Ecto neural progenitor cell (in vitro differentiated cells): ENCODE measurements at regions not wholly inside any gene's neighbourhood (a gene's known extent, or its start where the extent isn't known, plus 50 kb on each side); places are given as distances from the start of the nearest gene placed in this dataset.

Experiments used
- DNase-seq: peaks from one replicate; pipeline ENCODE4 v3.0.0-alpha.2; 2018; ENCODE audit warnings: low spot score

DNA sequence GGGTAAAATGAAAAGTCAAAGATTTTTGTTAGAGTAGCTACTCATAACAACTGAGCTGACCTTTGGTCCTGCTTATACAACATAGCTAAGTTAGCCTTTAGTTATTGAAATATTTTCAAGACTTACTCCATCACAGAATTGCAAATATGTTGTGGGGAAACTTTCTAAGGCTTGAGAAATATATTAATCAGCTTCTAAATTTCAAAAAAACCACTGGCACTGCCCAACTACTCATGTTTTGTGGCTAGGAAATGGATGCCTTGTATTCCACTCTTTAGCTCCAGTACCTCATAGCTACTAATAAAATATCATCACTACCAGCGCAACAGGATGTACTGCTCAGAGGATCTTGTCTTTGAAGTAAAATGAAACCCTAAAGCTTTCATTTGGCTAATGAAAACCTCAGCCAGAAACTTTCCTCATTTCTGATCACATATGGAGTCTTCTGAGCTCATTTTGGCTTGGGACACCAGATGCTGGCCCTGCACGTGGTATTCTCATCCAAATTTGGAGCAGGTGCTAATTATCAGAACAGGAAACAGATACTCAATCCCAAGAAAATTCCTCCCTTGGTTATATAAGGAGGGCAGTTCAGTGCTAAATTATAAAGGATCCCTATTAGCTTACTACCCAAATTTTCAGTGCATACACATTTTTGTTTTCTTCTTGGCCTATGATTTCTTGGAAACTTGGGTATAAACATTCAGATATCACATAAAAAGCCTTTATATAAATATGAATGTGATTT, 690.7 kb downstream of the ADGRL2 start:
- no peak for DNase-seq

- DNase-seq, result no peak
Measured at GRCh38 chr1:82487778-82488177, 687.0 kb downstream of the ADGRL2 start.

- no peak for DNase-seq
Measured at GRCh38 chr1:82486969-82487368, 686.2 kb downstream of the ADGRL2 start.

DNA sequence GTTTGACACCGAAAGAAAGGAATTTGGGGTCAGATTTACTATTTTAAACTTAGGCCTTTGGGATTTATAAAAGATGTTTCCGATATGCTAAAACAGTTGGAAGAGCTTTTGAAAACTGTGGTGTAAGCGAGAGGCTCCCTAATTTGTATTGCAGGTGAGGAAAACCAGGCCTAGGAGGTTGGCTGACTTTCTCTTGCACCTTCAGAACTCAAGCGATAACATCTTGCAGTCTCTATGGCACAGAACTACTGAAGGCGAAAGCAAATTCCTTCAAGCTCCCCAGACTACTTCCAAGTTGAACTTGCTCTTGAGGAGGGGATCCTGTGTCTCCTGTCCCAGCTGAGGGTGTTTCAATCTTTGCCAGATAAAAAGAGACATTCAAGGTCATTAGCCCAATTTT, 685.7 kb downstream of the ADGRL2 start:
- DNase-seq, result no peak

DNA sequence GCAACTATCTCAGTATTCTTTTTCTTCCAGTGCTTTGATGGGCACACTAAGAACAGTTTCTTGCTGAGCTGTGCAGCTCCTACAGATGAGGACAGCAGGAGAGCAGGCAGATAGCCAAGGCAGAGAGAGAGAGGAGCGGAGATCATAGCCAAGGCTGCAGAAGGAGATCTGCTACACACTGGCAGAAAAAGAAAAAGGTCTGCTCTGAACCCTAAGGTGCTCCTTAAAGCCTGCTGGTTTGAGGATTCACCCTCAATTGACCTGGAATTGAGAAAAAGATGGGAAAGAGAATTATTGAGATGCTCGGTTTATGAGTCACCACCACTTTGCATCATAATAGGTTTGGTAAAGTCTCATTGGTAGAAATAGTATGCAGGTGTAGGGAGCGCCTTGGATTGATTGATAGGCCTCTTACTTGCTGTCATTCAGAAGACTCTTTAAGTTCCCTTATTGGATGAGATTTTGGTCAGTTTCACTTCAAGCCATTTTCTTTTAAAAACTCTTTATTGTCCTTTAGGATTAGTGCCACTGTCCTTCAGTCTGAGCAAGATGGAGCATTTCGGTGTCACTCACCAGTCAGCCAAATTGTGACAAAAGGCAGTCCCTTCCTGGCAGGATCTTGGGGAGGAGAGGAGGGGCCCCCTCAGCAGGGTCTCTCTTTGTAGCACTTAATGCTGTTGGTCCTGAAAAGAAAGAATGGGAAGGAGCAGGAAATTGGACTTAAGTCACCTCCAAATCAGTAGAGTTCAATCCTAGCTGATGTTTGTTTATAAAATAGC, 685.0 kb downstream of the ADGRL2 start:
- peak; percentile 61 for DNase-seq

GRCh38 chr1:82483146-82483545, 682.4 kb downstream of the ADGRL2 start:
- no peak for DNase-seq

GRCh38 chr1:82478916-82479315, 678.2 kb downstream of the ADGRL2 start:
- DNase-seq, result no peak

- no peak for DNase-seq
Measured at GRCh38 chr1:82472489-82473131, 671.9 kb downstream of the ADGRL2 start.

DNA sequence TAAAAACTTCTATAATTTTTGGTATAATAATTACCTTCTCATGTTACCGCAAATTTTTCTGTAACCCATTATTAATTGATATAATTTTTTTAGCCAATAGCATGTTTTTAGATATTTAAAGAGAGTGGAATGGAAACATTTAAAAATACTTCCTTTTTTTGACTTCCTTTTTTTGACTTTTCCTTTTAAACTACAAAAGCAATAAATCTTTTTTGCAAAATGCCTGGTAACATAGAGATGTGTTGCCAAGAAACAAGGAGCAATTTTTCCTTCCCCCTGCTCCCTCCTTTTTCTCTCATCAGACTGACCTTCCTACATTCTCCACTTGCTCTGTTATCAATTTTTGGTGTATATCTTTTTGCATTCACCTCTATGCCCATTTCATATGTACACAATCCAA, 666.2 kb downstream of the ADGRL2 start:
- DNase-seq, result no peak

GRCh38 chr1:82466416-82466815, 665.7 kb downstream of the ADGRL2 start:
- DNase-seq, result no peak

DNA sequence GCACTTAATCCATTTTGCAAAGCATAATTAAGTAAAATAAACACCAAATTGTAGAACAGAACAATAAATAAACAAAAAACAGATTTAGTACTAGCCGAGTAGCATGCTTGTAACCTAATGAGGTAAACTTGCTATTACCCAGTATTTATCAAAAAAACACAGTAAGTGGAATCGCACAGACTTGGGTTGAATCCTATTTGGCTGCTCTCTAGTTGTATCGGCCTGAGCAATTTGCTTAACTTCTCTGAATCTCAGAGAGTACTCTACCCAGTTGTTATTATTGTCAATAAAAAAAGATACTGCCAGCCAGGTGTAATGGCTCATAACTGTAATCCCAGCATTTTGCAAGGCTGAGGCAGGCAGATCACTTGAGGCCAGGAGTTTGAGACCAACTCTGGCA, 664.3 kb downstream of the ADGRL2 start:
- no peak for DNase-seq

DNA sequence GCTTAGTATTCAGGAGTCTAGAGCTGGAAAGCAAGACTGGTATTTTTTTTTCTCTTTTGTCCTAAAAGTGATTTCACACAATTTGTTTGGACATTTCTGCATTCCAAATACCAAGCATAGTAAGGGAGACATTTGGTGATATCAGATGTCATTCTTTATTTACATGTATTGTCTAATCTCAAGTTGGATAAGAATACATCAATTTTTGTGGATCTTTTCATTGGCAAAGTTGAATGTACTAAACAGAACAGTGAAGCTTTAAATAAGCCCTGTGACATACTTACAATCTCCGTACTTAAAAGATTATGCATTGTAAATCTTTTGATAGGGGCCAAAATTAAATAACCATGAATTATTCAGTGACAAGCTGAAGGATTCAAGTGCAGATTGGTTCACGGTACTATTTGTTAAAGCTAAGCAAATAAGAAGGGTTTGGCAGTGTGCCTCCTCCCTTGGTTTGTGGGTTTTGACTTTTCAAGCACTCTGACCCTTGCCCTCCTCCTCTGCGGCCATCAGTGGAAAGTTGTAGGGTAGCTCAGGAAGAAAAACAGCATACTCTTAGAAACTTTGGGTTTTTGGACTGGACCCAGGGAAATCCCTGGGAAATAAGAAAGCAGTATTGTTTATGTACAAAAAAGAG, 663.7 kb downstream of the ADGRL2 start:
- DNase-seq, result no peak

- DNase-seq, result no peak
Measured at GRCh38 chr1:82463951-82464350, 663.2 kb downstream of the ADGRL2 start.

DNA sequence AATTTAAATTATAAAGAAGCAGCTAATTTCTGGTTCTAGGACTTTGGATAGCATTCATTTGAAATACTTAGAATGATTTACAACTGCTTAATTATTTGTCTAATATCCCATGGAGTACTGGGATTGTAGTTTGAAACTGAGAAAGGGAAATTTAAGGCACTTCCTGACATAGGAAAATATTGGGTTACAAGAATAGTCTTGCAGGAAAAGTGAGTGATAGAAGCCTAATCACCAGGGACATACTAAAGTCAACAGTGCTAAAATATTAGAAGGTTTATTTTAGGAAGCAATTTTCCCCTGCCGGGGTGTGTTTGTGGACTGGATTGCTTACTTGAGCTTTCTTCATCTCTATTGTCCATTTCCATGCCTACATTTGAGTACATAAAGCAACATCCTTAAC, 661.6 kb downstream of the ADGRL2 start:
- DNase-seq, result no peak

GRCh38 chr1:82455342-82455741, 654.6 kb downstream of the ADGRL2 start:
- DNase-seq, result no peak

GRCh38 chr1:82454431-82454830, 653.7 kb downstream of the ADGRL2 start:
- no peak for DNase-seq

DNA sequence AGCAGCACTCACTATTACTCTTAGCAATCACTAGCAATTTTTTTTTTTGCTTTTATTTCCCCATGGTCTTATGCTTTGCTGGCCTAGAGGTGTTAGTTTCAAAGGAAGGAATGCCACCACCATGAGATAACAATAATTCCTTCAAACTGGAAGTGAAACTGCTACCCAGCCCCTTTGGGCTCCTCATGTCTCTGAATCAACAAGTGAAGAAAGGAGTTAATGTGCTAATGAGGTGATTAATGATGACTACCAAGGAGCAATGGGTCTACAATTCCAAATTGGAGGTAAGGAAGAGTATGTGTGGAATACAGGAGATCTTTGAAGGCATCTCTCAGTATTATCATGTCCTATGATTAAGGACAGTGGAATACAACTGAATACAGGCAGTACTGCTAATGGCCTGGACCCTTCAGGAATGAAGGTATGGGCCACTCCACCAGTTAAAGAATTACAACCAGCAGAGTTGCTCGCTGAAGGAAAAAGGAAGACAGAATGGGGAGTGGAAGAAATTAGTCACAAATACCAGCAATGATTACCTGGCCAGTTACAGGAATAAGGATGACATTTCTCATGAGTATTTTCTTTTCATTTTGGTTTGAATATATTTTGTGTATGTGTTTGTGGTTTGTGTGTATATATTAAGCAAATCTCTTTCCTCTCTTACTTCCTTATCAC, 652.9 kb downstream of the ADGRL2 start:
- no peak for DNase-seq

DNA sequence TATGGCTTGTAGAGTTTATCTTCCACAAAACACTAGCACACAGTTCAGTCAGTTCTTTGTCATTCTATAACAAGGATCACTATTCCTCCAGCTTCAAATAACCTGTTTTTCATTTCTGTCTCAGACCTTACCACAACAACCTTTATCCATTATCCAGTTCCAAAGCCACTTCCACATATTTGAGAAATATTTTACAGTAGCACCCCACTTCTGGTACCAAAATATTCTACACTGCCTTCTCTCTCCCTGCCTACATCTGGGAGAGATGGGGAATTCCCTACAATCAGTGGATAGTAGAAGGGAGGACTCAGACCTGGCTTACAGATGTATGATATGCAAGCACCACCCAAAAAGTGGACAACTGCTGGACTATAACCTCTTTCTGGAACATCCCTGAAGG, 651.4 kb downstream of the ADGRL2 start:
- DNase-seq, result no peak

GRCh38 chr1:82451191-82451590, 650.5 kb downstream of the ADGRL2 start:
- DNase-seq, result no peak

- no peak for DNase-seq
Measured at GRCh38 chr1:82449506-82450057, 648.8 kb downstream of the ADGRL2 start.

GRCh38 chr1:82446955-82447354, 646.2 kb downstream of the ADGRL2 start:
- DNase-seq, result no peak

- no peak for DNase-seq
Measured at GRCh38 chr1:82446236-82446635, 645.5 kb downstream of the ADGRL2 start.
